ENCODE measurements at regions not wholly inside any gene's neighbourhood (a gene's known extent, or its start where the extent isn't known, plus 50 kb on each side); places are given as distances from the start of the nearest gene placed in this dataset.

GRCh38 chr6:54008589-54008988 is 102.7 kb upstream of the MLIP start:
- H3K4me1 Mint-ChIP-seq (ENCODE audit: low read depth, unreplicated experiment) = peaks cover 9% of the 10 kb centered on the region
- H3K4me3 Mint-ChIP-seq (ENCODE audit: low read depth, unreplicated experiment) = no peak overlapping the region
- no peak overlapping the region for H3K27ac Mint-ChIP-seq (ENCODE audit: unreplicated experiment)
- H3K36me3 Mint-ChIP-seq (ENCODE audit: insufficient read depth, unreplicated experiment) = no peaks in the 10 kb centered on the region
- TF ChIP-seq CTCF (IDR thresholded peaks at IDR 0.05; ENCODE audit: unreplicated experiment) = no peak
- H3K27me3 Mint-ChIP-seq (ENCODE audit: unreplicated experiment) = no peaks in the 10 kb centered on the region
- intact Hi-C loops (cut with micrococcal nuclease; ENCODE audit: unreplicated experiment) = no loop called here
- no peak for DNase-seq
- H3K9me3 Mint-ChIP-seq (ENCODE audit: low read depth, unreplicated experiment) = no peaks in the 10 kb centered on the region
- BruUV-seq (replicated peaks) = no TSS peak
- CTCF ChIA-PET = no interaction called here

GRCh38 chr6:54009052-54009654 is 102.1 kb upstream of the MLIP start:
- H3K4me3 Mint-ChIP-seq (ENCODE audit: low read depth, unreplicated experiment) = no peak overlapping the region
- H3K27me3 Mint-ChIP-seq (ENCODE audit: unreplicated experiment) = no peaks in the 10 kb centered on the region
- no peak for TF ChIP-seq CTCF (IDR thresholded peaks at IDR 0.05; ENCODE audit: unreplicated experiment)
- CTCF ChIA-PET = no interaction called here
- no peak for DNase-seq
- H3K36me3 Mint-ChIP-seq (ENCODE audit: insufficient read depth, unreplicated experiment) = no peaks in the 10 kb centered on the region
- no peak overlapping the region for H3K27ac Mint-ChIP-seq (ENCODE audit: unreplicated experiment)
- peaks cover 9% of the 10 kb centered on the region for H3K4me1 Mint-ChIP-seq (ENCODE audit: low read depth, unreplicated experiment)
- no peaks in the 10 kb centered on the region for H3K9me3 Mint-ChIP-seq (ENCODE audit: low read depth, unreplicated experiment)
- BruUV-seq (replicated peaks) = no TSS peak
- intact Hi-C loops (cut with micrococcal nuclease; ENCODE audit: unreplicated experiment) = no loop called here

GRCh38 chr6:54010340-54011276 is 100.6 kb upstream of the MLIP start:
- H3K27ac Mint-ChIP-seq (ENCODE audit: unreplicated experiment) = no peak overlapping the region
- BruUV-seq (replicated peaks) = no TSS peak

GRCh38 chr6:54011277-54011648 is 100.0 kb upstream of the MLIP start:
- Mint-ChIP-seq H3K36me3 (ENCODE audit: insufficient read depth, unreplicated experiment) (no peaks in the 10 kb centered on the region), H3K27ac (ENCODE audit: unreplicated experiment) (no peak overlapping the region), H3K9me3 (ENCODE audit: low read depth, unreplicated experiment) (no peaks in the 10 kb centered on the region), H3K4me1 (ENCODE audit: low read depth, unreplicated experiment) (peaks cover 9% of the 10 kb centered on the region), H3K4me3 (ENCODE audit: low read depth, unreplicated experiment) (peak overlapping the region; percentile 36), H3K27me3 (ENCODE audit: unreplicated experiment) (no peaks in the 10 kb centered on the region)
- TF ChIP-seq CTCF (IDR thresholded peaks at IDR 0.05; ENCODE audit: unreplicated experiment) = no peak
- CTCF ChIA-PET = no interaction called here
- no TSS peak for BruUV-seq (replicated peaks)
- intact Hi-C loops (cut with micrococcal nuclease; ENCODE audit: unreplicated experiment) = no loop called here
- no peak for DNase-seq

More at GRCh38 chr6:54010340-54011276, 100.6 kb upstream of the MLIP start:
- no peak for TF ChIP-seq CTCF (IDR thresholded peaks at IDR 0.05; ENCODE audit: unreplicated experiment)
- intact Hi-C loops (cut with micrococcal nuclease; ENCODE audit: unreplicated experiment) = no loop called here
- no peak for DNase-seq
- peaks cover 9% of the 10 kb centered on the region for H3K4me1 Mint-ChIP-seq (ENCODE audit: low read depth, unreplicated experiment)
- CTCF ChIA-PET = no interaction called here
- H3K27me3 Mint-ChIP-seq (ENCODE audit: unreplicated experiment) = no peaks in the 10 kb centered on the region
- no peaks in the 10 kb centered on the region for H3K36me3 Mint-ChIP-seq (ENCODE audit: insufficient read depth, unreplicated experiment)
- H3K9me3 Mint-ChIP-seq (ENCODE audit: low read depth, unreplicated experiment) = no peaks in the 10 kb centered on the region
- peak overlapping the region; percentile 36 for H3K4me3 Mint-ChIP-seq (ENCODE audit: low read depth, unreplicated experiment)

Data from Calu3 (cell line).